RCC 7860 (cell line): ENCODE measurements at regions not wholly inside any gene's neighbourhood (a gene's known extent, or its start where the extent isn't known, plus 50 kb on each side); places are given as distances from the start of the nearest gene placed in this dataset.

Experiments used
- DNase-seq: peaks from one replicate; pipeline ENCODE4 v3.0.0-alpha.2; 2015; ENCODE audit warnings: low spot score
- FAIRE-seq: peaks from 2 replicates; lab custom pipeline; 2012; peaks lifted over from hg19 to GRCh38; lab: Jason Lieb, UNC

GRCh38 chr17:71284032-71284755, 836.6 kb upstream of the SOX9 start:
- DNase-seq (no peak), FAIRE-seq (no peak)

- DNase-seq = no peak
Observed at GRCh38 chr17:71286625-71287024, 834.2 kb upstream of the SOX9 start.

GRCh38 chr17:71287071-71287823, 833.6 kb upstream of the SOX9 start:
- FAIRE-seq = no peak
- DNase-seq = no peak

More at GRCh38 chr17:71286625-71287024, 834.2 kb upstream of the SOX9 start:
- no peak for FAIRE-seq

GRCh38 chr17:71292006-71292405, 828.8 kb upstream of the SOX9 start:
- DNase-seq (no peak), FAIRE-seq (no peak)

GRCh38 chr17:71296005-71296404, 824.8 kb upstream of the SOX9 start:
- no peak for DNase-seq
- FAIRE-seq = no peak

GRCh38 chr17:71301063-71301462, 819.8 kb upstream of the SOX9 start:
- no peak for FAIRE-seq

GRCh38 chr17:71302721-71303549, 817.9 kb upstream of the SOX9 start:
- no peak for DNase-seq
- no peak for FAIRE-seq

More at GRCh38 chr17:71301063-71301462, 819.8 kb upstream of the SOX9 start:
- DNase-seq = no peak

GRCh38 chr17:71304498-71305158, 816.2 kb upstream of the SOX9 start:
- no peak for FAIRE-seq
- DNase-seq = no peak

- no peak for DNase-seq
- no peak for FAIRE-seq
Observed at GRCh38 chr17:71313866-71314265, 807.0 kb upstream of the SOX9 start.

- no peak for FAIRE-seq
- DNase-seq = no peak
Observed at GRCh38 chr17:71315568-71315967, 805.3 kb upstream of the SOX9 start.

GRCh38 chr17:71316176-71316897, 804.5 kb upstream of the SOX9 start:
- FAIRE-seq = no peak
- no peak for DNase-seq

GRCh38 chr17:71320009-71320796, 800.6 kb upstream of the SOX9 start:
- DNase-seq (no peak), FAIRE-seq (no peak)

GRCh38 chr17:71325117-71325516, 795.7 kb upstream of the SOX9 start:
- DNase-seq (no peak), FAIRE-seq (no peak)

- DNase-seq (no peak), FAIRE-seq (no peak)
Observed at GRCh38 chr17:71325886-71326285, 794.9 kb upstream of the SOX9 start.

GRCh38 chr17:71327376-71328059, 793.3 kb upstream of the SOX9 start:
- no peak for DNase-seq

GRCh38 chr17:71329310-71330098, 791.3 kb upstream of the SOX9 start:
- FAIRE-seq (no peak), DNase-seq (no peak)

More at GRCh38 chr17:71327376-71328059, 793.3 kb upstream of the SOX9 start:
- no peak for FAIRE-seq

GRCh38 chr17:71330099-71330375, 790.8 kb upstream of the SOX9 start:
- DNase-seq (no peak), FAIRE-seq (no peak)

GRCh38 chr17:71331754-71332325, 789.0 kb upstream of the SOX9 start:
- no peak for DNase-seq
- FAIRE-seq = no peak
